Osteoblast (primary cell): ENCODE measurements at regions not wholly inside any gene's neighbourhood (a gene's known extent, or its start where the extent isn't known, plus 50 kb on each side); places are given as distances from the start of the nearest gene placed in this dataset.

Source experiments
- DNase-seq: peaks from one replicate; pipeline ENCODE4 v3.0.0; 2011; ENCODE audit warnings: low spot score, mixed read lengths; ENCODE audit not compliant: insufficient read length; ENCODE audit errors: missing footprints
- H2AFZ ChIP-seq: 2 replicates; pipeline ENCODE4 v1.6.0; 2011; ENCODE audit warnings: mild to moderate bottlenecking, low read length
- H3K27ac ChIP-seq: 2 replicates; pipeline ENCODE4 v1.5.1; 2011; ENCODE audit warnings: mild to moderate bottlenecking, low read depth, low read length, moderate library complexity
- H3K27me3 ChIP-seq: 2 replicates; pipeline ENCODE4 v1.6.0; 2012; ENCODE audit warnings: mild to moderate bottlenecking, control low read depth, inconsistent platforms, low read length, moderate library complexity; ENCODE audit not compliant: insufficient read depth
- H3K36me3 ChIP-seq: 2 replicates; pipeline ENCODE4 v1.5.1; 2011; ENCODE audit warnings: mild to moderate bottlenecking, low read length, control low read depth, moderate library complexity; ENCODE audit not compliant: insufficient read depth
- H3K4me1 ChIP-seq: 2 replicates; pipeline ENCODE4 v1.5.1; 2011; ENCODE audit warnings: mild to moderate bottlenecking, low read length, control low read depth, moderate library complexity; ENCODE audit not compliant: insufficient read depth
- H3K4me2 ChIP-seq: 2 replicates; pipeline ENCODE4 v1.6.0; 2011; ENCODE audit warnings: mild to moderate bottlenecking, low read length; ENCODE audit not compliant: insufficient read depth
- H3K4me3 ChIP-seq: fragments of 200-600 bp; sonication (generic); 3 replicates; pipeline ENCODE4 v1.5.1; 2012; ENCODE audit warnings: mild to moderate bottlenecking, low read length, inconsistent platforms; ENCODE audit not compliant: insufficient read depth
- H3K79me2 ChIP-seq: 2 replicates; pipeline ENCODE4 v1.6.0; 2012; ENCODE audit warnings: mild to moderate bottlenecking, low read length, control low read depth, inconsistent platforms; ENCODE audit not compliant: insufficient read depth
- H3K9me3 ChIP-seq: 2 replicates; pipeline ENCODE4 v1.5.1; 2011; ENCODE audit warnings: low read depth, low read length, control low read depth
- H4K20me1 ChIP-seq: 2 replicates; pipeline ENCODE4 v1.6.0; 2012; ENCODE audit warnings: mild to moderate bottlenecking, low read length, control low read depth; ENCODE audit not compliant: insufficient read depth
- CTCF ChIP-seq: IDR thresholded peaks from 2 replicates; pipeline ENCODE4 v1.5.1; 2011; ENCODE audit warnings: mild to moderate bottlenecking, low read depth, low read length, moderate library complexity; ENCODE audit errors: extremely low read depth

DNA sequence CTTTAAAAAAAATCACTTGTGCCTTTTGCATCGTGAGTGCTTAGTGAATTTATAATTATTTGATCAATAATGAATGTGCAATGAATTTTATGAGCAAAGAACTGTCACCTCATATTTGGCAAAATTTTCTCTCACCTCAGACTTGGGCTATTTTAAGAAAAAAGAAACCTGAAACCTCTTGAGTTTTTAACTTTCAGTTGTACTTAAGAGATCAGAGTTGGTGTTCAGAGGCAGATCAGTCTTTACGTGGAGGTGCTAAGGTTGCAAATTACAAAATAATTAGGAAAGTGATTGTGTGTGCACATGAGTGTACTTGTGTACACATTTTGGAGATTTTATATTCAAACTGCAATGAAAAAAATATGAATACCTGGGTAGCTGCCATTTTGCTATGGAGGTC is 218.7 kb upstream of the RBFOX1 start:
- no peaks in the 10 kb centered on the region for H3K9me3 ChIP-seq
- H3K4me2 ChIP-seq = no peak overlapping the region
- H3K4me1 ChIP-seq = no peaks in the 10 kb centered on the region
- no peak overlapping the region for H2AFZ ChIP-seq
- no peak overlapping the region for H3K4me3 ChIP-seq
- no peak for DNase-seq
- H3K79me2 ChIP-seq = no peaks in the 10 kb centered on the region
- H3K27me3 ChIP-seq = no peaks in the 10 kb centered on the region
- no peaks in the 10 kb centered on the region for H3K36me3 ChIP-seq
- H4K20me1 ChIP-seq = no peaks in the 10 kb centered on the region
- no peak overlapping the region for H3K27ac ChIP-seq
- TF ChIP-seq CTCF = no peak

DNA sequence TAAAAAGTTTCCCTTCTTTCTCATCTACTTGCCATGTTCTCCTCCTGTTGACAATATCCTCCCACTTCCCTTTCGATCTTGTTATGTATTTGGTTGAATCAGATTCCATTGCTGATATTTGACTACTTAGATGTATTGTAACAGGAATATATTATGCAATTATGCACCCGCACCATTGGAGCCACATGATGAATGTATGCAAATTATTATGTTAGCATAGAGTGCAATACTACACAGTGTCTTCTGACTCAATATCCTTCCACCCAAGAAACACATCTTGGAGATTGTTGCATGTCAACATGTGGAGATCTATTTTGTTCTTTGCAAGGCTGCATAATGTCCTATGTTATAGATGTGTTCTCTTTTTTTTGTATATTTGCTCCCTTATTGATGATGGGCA is 219.2 kb upstream of the RBFOX1 start:
- no peaks in the 10 kb centered on the region for H3K27me3 ChIP-seq
- no peaks in the 10 kb centered on the region for H3K36me3 ChIP-seq
- no peak overlapping the region for H2AFZ ChIP-seq
- H4K20me1 ChIP-seq = no peaks in the 10 kb centered on the region
- H3K4me3 ChIP-seq = no peak overlapping the region
- TF ChIP-seq CTCF = no peak
- H3K4me1 ChIP-seq = no peaks in the 10 kb centered on the region
- no peaks in the 10 kb centered on the region for H3K79me2 ChIP-seq
- no peak overlapping the region for H3K27ac ChIP-seq
- no peaks in the 10 kb centered on the region for H3K9me3 ChIP-seq
- no peak for DNase-seq
- H3K4me2 ChIP-seq = no peak overlapping the region

GRCh38 chr16:7111265-7111664 is 221.4 kb upstream of the RBFOX1 start:
- DNase-seq = no peak
- no peak overlapping the region for H3K4me3 ChIP-seq
- H3K79me2 ChIP-seq = no peaks in the 10 kb centered on the region
- no peak overlapping the region for H3K4me2 ChIP-seq
- no peak for TF ChIP-seq CTCF
- no peaks in the 10 kb centered on the region for H4K20me1 ChIP-seq
- H3K27ac ChIP-seq = no peak overlapping the region
- H3K9me3 ChIP-seq = no peaks in the 10 kb centered on the region
- H2AFZ ChIP-seq = no peak overlapping the region
- H3K27me3 ChIP-seq = no peaks in the 10 kb centered on the region
- H3K36me3 ChIP-seq = no peaks in the 10 kb centered on the region
- no peaks in the 10 kb centered on the region for H3K4me1 ChIP-seq

DNA sequence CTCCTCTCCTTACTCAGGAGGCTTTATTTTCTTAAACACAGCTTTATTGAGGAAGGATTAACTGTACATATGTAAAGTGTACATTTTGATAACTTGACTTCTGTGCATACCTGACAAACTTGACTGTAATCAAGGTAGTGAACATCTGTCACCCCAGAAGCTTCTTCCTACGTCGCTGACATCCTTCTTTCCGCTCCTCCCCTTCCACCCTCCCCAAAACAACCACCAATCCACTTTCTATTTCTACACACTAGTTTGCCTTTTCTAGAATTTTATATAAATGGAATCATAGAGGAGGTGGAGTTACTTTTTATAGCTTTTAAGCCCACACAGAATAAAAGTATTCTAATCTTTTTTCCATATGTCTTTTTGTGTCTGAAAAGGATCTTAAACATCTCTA is 225.2 kb upstream of the RBFOX1 start:
- Histone ChIP-seq H3K27me3 (no peaks in the 10 kb centered on the region), H3K36me3 (no peaks in the 10 kb centered on the region), H3K4me3 (no peak overlapping the region), H3K79me2 (no peaks in the 10 kb centered on the region), H3K9me3 (peaks cover 3% of the 10 kb centered on the region), H3K4me1 (no peaks in the 10 kb centered on the region), H4K20me1 (no peaks in the 10 kb centered on the region), H3K27ac (no peak overlapping the region), H2AFZ (no peak overlapping the region), H3K4me2 (no peak overlapping the region)
- no peak for DNase-seq
- TF ChIP-seq CTCF = no peak
